Left renal cortex interstitium (tissue), 4 donors: ENCODE measurements at regions not wholly inside any gene's neighbourhood (a gene's known extent, or its start where the extent isn't known, plus 50 kb on each side); places are given as distances from the start of the nearest gene placed in this dataset.
"Not testable (repeated sequence)": the region's sequence is repeated elsewhere in the genome, so short reads cannot be mapped to it uniquely, and the experiment has no call there.

Source experiments
- DNase-seq, 4 donors: peaks; one replicate each; pipeline ENCODE4 v3.0.0-alpha.2; 2013; ENCODE audit warnings: low read depth in 4 of 4, low spot score in 2 of 4, missing footprints in 1 of 4

DNA sequence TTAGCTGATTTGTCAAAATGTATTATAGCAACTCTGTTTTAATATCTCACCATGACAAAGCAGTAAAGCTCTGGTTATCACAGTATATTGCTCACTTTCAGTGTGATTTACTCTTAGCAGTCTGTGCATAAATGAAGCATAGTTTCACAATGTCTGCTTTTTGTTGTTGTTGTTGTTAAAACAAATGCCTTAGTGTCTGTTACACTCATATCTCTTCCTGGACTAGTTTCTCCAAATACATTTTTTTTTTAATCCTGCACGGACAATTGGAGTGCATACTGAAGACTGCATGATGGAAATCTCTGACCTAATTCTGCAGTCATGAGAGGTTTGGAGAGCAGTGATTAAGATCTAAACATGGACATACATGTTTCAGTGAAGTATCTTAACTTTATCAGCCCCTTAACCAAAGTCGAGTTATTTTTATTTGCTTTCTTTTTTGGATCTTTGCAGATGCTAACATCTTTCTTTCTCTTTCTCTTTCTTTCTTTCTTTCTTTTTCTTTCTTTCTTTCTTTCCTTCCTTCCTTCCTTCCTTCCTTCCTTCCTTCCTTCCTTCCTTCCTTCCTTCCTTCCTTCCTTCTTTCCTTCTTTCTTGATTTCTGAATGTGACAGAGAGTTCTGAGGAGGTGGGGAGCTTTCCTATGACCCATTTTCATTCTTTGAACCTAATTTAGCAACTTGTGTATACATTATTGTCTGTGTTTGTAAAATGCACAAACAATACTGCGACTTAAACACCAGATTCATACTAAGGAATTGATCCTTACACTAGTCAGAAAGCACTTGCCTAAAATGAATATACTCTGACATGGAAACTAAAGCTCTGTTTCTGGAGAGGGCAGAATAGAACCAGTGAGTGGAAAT lies 161.5 kb upstream of the AGR3 start:
- DNase-seq, result no peak

DNA sequence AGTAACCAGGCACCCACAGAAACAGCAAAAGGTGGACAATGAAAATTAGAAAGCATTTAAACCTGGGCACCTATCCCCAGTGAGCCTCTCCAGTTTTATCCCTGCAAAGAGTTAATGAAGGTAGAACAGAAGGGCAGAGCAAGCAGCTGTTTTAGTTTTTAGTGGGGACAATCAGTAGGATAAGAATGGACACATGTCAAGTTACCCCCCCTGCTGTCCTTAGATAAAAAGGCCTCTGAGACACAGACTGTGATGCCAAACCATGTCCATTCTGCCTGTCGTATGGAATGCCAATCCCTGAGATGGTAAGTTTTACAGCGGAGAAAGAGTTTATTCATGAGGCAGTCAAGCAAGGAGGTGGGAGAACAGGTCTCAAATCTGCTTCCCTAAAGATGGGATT lies 162.6 kb upstream of the AGR3 start:
- DNase-seq, result no peak

DNA sequence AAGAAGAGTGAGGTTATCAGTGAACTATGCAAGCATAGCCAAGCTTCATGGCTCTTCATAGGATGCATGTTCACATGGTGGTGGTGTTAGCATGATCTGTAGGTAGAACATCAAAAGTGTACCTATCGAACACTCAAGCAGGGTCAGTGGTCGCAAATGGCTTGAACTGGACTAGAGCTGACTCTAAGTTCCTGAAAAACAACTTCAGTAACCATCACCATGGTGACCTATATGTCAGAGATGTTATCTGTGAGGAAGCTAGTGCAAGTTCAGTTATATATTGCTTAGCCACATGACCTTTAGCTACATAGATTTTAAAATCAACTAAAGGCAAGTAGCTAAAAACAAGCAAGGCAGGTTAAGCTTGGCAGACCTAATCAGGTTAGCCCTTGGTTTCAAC lies 163.1 kb upstream of the AGR3 start:
- DNase-seq, result no peak

DNA sequence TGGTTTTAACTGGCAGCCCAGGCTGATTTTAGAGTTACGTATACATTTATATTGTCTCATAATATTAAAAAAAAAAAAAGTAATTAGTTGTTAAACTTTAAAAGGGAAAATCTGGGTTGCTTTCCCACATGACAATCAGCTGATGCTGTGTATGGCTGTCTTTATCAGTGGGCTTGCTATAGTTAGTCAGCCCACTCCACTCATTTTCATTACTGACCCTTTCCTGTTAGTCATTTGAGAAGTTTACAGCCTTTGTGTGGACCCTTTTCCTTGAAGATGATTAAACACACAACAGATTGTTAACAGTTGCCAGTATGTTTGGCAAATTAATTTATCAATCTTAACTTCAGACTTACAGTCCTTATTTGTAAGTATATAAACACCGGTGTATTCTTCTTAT lies 164.5 kb upstream of the AGR3 start:
- DNase-seq, result no peak

DNA sequence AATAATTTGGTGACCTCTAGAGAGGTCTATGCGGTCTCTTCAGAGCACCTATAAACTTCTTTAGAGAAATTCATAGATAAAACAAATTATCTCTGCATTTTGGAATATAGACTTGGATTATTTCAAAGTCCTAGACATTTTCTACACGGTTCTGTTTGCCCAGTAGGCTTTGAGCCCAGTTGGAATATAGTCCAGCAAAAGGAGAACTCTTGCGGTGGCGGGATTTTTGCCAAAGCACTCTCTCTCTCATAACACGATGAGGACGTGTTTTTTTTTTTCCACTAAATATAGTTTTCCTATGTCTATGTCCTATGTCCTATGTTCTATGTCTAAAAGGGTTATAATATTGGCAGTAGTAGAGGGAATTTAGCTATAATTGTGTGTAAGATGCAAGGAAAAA lies 164.9 kb upstream of the AGR3 start:
- DNase-seq, result no peak

DNA sequence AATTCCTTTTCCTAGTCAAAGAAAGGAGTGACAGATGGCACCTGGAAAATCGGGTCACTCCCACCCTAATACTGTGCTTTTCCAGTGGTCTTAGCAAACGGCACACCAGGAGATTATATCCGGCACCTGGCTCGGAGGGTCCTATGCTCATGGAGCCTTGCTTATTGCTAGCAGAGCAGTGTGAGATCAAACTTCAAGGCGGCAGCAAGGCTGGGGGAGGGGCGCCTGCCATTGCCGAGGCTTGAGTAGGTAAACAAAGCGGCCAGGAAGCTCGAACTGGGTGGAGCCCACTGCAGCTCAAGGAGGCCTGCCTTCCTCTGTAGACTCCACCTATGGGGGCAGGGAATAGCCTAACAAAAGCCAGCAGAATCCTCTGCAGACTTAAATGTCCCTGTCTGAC lies 171.4 kb upstream of the AGR3 start:
- not testable (repeated sequence) for DNase-seq

DNA sequence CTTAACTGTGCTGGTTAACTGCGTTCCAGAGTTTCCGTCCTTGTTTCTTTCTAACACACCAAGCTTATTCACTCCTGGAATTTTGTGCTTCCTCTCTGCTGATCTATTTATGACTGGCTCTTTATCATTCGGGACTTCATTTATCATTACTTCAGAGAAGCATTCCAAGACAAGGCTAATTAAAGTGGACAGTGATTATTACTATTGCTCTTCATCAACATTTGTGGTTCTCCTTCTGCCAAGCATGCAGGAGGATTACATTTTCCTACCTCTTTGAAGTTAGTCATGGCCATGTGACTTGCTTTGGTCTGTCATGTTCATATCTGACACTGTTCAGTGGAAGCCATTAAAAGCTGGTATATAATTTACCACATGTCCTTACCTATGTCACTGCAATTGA lies 172.4 kb upstream of the AGR3 start:
- DNase-seq, result no peak

DNA sequence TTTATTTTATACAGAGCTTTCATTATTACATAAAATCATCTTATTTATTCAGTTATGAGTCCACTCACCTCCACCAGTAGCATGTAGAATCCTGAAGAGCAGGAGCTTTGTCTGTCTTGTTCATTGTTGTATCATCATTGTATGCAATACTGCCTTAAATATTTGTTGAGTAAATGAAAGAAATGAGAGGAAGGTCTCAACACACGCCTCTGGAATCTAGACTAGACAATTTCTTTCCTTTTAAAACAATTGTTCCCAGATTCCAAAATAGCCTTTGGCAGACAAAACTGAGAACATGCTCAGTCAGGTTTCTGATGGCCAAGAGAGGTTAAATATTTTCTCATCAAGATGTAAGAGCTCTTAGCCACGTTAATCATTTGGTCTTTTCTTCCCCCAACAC lies 173.1 kb upstream of the AGR3 start:
- no peak for DNase-seq

DNA sequence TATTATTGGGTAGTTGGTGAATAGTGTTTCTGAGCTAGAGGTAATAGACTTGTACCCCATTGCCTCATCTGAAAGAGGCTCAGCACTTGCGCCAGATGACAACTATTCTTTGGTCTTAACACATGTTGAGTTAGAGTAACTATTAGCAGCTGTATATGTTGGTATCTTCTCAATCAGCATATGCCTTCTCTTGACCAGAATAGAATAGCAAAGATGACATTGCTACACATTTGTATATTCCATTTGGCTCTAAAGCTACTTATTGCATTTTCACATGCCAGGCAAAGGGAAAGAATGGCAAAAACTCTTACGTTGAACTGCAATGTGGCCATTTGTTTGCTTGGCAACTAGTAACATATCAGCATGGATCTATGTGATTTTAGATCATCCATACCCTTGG lies 173.8 kb upstream of the AGR3 start:
- DNase-seq, result no peak

DNA sequence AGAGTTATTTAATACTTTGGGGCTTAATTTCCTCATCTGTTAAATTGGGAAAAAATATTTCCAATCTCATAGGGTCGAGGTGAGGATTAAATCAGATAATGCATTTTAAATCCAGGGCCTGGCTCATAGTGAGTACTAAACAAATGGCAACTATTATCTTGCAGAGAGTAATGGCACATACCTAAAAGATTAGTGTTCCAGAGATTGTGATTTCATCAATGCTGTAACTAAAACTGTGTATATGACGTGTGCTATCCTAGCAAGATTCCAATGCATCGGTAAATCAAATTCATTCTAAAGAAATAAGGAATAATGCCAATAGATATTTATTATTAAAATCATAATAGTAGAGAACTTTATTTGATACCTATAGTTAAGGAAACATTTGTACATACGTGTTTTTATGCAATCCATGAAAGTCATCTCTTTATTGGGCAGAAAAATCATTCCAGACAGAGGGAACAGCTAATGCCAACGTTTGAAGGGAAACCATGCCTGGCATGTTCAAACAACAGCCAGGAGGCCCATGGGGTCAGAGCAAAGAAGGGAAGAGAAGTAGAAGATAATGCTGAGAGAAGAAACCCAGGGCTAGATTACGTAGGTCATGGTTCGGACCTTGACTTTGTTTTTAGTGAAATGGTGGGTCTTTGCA lies 174.8 kb upstream of the AGR3 start:
- DNase-seq, result no peak

DNA sequence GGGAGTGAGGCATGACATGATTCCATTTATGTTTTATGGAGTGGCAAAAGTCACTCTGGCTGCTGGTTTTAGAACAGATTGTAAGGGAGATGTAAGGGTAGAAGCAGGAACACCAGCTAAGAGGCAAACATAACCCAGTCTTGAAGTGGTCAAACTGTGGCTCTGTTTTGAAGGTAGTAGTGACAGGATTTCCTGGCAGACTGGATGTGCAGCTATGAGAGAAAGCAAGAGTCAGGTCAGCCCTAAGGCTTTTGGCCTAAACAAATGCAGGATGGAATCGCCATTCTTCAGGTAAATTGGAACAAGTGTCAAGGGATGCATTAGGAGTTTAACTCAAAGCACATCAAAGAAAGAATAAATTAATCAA lies 175.3 kb upstream of the AGR3 start:
- no peak for DNase-seq

DNA sequence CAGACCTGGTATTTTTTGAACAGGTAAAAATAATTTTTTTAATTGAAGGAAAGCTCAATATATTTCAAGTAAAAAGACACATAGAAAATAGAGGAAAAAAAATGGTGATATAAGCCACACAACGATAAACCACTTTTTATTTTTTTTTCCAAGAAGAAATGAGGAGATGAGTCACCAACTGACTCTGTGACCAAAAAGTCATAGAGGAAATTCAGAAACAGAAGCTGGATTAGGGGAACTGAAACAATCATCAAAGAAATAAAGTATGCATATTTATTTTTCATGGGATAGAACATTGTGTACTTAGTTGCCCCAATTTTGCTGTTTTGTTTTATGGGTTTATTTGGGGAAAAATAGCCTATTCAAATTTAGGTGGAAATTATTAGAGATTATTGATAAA lies 176.8 kb upstream of the AGR3 start:
- no peak for DNase-seq

DNA sequence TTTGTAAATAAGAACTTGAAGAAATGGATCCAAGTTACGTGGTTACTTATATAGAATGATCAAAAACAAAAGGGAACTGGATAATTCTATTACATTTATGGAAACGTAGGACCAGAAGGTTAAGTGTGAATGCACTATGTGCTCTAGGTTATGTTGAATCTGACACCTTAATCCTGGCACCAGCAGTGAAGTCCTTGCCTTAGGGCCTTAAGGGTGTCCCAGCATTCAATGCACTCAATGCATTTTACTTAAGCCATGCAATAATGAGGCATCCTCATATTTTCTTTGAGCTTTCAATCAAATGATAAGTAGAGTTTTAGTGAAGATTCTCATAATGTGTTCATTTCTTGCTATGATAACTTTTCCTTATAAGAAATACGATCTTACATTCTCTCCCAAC lies 178.3 kb upstream of the AGR3 start:
- no peak for DNase-seq

DNA sequence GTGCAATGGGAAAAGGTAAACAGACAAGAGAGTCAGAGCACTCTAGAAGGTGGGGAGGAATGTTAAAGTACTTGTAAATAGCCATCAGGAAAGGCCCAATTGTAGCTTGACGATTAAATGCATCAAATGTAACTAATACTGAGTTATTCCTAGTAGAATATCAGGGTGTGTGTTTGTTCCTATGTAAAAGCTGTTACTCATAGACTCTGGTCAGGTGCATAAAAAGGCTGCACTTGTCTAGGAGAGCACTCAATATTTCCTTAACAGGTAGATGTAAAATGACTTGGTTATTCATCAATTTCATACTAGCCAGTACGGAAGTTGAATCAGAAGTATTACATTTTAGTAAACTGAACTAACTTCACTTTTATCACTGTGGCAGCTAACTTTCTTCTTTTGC lies 179.7 kb upstream of the AGR3 start:
- DNase-seq, result no peak

DNA sequence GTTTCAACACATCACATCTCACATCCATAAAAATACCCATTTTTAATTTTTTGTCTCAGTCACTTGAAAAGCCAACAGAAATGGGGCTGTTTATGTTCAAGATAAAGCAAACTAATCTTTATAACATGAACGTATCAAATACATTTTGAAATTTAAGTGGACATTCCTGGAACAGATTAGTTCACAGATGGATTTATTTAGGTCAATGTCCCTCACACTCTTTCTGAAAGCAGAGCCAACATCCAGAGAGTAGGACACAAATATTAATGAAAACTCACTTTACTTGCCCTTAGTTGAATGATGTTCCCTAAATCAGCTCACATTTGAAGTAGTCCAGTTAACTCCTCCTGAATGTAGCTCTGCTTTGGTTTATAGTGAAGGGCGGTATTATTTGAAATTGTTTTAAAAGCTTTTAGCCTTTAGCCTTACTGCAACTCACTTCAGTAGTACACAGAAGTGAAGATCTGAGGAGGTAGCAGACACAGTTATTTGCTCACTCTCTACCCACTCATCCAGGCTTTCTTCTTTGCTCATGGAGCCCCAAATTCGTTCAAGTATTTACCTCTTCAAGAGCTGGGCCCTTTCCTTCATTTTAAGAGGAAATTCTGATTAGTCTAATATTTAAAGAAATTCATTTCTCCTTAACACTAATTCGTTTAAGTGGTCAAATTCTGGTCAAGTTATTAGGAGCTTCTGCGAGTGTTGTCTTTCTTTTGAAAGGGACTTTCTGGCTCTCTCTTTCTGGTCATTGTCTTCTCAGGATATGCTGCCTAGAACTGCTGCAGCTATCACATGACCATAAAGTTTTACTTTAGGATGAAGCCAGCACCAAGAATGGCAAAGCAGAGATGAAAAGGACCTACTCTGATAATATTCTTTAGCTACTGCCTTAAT lies 180.6 kb upstream of the AGR3 start:
- DNase-seq, result no peak

DNA sequence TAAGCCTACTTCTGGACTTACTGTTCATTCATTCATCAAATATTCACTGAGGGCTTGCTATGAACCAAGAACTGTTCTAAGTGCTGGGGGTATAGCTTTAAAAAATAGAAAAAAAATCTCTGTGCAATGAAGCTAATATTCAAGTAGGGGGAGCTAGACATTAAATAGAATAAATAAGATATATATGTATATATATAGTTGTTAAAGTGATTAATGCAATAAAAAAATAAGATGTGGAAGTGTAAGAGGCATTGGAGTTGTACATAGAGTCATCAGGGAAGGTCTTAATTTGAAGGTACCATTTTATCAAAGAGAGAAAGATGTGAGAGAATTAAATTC lies 181.2 kb upstream of the AGR3 start:
- no peak for DNase-seq

DNA sequence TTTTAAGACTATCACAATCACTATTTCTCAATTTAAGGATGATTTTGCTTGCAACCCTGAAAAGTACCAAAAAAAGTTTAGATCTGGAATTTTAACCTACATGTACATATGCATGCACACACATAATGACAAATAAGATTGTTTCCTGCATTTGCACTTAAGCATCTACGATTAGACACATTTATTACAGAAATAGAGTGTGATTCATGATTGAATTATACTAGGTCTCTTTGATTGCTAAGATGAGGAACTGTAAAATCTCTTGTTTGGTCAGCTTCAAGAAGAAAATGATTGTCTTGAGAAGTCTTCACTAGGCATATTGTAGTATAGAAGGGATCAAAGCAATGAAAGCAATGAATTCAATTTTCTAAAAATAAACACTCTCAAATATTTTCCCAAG lies 185.9 kb upstream of the AGR3 start:
- no peak for DNase-seq

DNA sequence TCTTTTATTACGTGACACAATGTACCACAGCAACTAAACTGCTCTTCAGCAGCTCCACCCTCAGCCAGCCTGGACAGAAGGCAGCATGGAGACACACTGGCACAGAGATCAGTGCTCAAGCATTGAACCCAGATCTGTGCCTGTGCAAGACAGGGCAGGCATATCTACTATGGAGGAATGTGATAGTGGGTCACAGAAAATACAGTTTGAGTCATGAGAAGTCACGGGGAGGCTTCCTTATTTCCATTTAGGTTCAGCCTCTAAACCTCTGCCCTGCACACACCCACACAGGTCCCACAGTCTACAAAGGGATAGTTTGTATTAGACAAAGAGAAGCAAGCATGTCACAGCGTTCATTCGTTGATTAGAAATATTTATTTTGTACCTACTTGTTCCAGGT lies 187.4 kb upstream of the AGR3 start:
- no peak for DNase-seq

DNA sequence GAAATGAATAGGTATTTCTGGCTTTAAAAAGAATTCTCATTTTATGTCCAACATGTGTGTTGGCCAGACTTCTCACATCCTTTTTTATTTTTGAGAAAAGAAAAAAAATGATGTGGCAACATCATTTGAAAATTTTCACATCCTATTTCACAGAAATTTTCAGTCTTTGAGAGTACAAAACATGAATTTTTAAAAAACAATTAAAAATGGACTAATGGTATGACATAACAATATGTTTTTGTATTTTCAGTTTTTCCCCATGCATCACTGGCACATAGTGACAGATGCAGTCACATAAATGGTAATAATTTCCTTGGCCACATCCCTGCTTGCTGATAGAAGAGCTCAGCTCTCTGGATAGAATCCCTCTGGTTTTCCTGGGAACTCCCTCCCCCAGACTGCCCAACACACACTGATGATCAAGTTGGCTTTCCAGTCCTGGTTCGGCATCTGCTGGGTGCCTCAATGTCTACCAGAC lies 188.5 kb upstream of the AGR3 start:
- no peak for DNase-seq

DNA sequence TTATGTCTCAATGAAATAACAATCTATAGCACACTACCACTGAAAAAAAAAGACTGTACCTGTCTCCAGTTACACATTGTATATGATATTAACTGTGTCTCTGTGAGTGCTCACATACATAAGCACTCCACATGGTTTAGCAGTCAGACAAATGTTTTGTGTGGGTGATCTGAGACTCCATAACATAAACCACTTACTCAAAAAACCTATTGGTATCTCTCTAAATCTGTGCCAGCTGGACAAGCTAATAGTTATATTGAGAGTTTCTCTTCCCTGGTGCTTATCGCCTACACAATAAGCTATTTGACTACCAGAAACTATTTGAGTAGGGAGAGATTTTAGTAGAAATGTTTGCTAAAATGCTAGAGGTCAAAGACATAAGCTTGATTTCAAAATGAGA lies 190.1 kb upstream of the AGR3 start:
- DNase-seq, result no peak

DNA sequence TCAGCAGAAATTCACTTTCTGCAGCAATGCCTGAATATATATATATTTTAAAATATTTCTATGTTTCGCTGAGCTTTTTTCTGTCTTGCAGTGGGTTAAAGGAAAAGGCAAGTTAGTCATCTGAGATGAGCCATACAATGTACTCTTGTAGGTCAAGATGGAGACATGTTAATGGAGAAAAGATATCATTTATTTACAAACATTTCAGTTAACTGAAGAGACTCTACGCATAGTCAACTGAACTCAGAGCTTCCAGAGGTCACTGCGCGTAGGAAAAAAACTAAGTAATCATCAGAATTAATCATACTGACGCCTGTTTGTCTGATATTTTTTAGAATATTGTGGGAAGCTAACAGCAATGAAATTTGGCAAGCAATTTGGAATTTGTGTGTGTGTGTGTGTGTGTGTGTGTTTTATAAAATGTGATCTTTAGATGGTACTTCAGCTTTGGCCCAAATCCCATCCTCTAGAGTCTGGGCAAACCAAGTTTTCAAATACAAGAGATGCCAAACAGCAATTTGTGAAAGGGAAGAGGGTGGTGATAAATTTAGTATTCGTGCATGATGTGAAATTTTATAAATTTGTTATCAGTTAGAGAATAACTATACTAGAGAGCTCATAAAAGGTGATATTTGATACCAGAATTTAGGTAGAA lies 193.9 kb upstream of the AGR3 start:
- DNase-seq, result no peak
